ENCODE measurements at regions not wholly inside any gene's neighbourhood (a gene's known extent, or its start where the extent isn't known, plus 50 kb on each side); places are given as distances from the start of the nearest gene placed in this dataset.

GRCh38 chr1:227428803-227429202 is 110.5 kb upstream of the CDC42BPA start:
- TF ChIP-seq POLR2A (IDR thresholded peaks at IDR 0.05) (no peak), CTCF (IDR thresholded peaks at IDR 0.05) (no peak)

All from heart left ventricle (tissue), 13 donors.